22Rv1 (cell line): ENCODE measurements at regions not wholly inside any gene's neighbourhood (a gene's known extent, or its start where the extent isn't known, plus 50 kb on each side); places are given as distances from the start of the nearest gene placed in this dataset.

Source experiments
- ZFX ChIP-seq: fragments of 450-650 bp; IDR thresholded peaks from 2 replicates; pipeline ENCODE4 v1.6.1; 2017; ENCODE audit warnings: antibody characterized with exemption, borderline replicate concordance
- TF ChIP-seq, protein P1 (sequence below): fragments of 450-650 bp; IDR thresholded peaks from 2 replicates; pipeline ENCODE4 v1.5.1; 2017; ENCODE audit warnings: mild to moderate bottlenecking

DNA sequence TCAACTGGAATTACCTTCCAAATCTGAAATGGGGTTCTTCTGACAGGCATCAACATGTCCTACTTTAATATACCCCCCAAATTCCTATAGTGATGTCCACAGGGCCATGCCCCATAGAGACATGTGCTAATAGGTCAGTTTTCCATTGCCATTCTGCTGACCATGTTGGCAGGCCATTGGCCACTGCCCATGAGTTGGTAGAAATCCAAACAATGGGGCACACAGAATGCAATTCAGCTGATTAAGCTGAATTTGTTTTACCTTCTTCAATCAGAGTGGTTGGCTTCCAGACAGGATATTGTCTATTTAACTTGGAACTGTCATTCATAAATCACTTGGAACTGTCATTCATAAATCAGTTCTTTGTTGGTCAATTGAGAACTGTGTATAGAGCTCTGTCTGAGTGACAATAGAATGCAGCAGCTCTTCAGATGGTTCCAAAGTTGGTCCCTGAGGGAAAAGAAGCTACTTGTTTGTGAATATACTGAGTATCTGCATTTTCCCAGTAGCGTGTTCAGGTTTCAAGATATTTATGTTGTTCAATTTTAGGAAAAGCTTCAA is 336.9 kb downstream of the DRD1 start:
- TF ChIP-seq, protein P1, sequence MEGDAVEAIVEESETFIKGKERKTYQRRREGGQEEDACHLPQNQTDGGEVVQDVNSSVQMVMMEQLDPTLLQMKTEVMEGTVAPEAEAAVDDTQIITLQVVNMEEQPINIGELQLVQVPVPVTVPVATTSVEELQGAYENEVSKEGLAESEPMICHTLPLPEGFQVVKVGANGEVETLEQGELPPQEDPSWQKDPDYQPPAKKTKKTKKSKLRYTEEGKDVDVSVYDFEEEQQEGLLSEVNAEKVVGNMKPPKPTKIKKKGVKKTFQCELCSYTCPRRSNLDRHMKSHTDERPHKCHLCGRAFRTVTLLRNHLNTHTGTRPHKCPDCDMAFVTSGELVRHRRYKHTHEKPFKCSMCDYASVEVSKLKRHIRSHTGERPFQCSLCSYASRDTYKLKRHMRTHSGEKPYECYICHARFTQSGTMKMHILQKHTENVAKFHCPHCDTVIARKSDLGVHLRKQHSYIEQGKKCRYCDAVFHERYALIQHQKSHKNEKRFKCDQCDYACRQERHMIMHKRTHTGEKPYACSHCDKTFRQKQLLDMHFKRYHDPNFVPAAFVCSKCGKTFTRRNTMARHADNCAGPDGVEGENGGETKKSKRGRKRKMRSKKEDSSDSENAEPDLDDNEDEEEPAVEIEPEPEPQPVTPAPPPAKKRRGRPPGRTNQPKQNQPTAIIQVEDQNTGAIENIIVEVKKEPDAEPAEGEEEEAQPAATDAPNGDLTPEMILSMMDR = no peak
- no peak for TF ChIP-seq ZFX
